ENCODE measurements at regions not wholly inside any gene's neighbourhood (a gene's known extent, or its start where the extent isn't known, plus 50 kb on each side); places are given as distances from the start of the nearest gene placed in this dataset.
"Not testable (repeated sequence)": the region's sequence is repeated elsewhere in the genome, so short reads cannot be mapped to it uniquely, and the experiment has no call there.

GRCh38 chr1:228611707-228612106 lies 123.6 kb upstream of the RHOU start:
- CTCF ChIA-PET; H3K27me3 Mint-ChIP-seq (ENCODE audit: insufficient read depth, unreplicated experiment); DNase-seq; H3K4me3 Mint-ChIP-seq (ENCODE audit: unreplicated experiment); intact Hi-C loops (cut with micrococcal nuclease; ENCODE audit: unreplicated experiment); H3K4me3 ChIP-seq (ENCODE audit: low read depth, low read length); H3K27me3 ChIP-seq (replicated peaks; ENCODE audit: control insufficient read depth, insufficient read depth, low read length); POLR2A ChIA-PET; H3K4me1 Mint-ChIP-seq (ENCODE audit: low read depth, unreplicated experiment); H3K4me1 ChIP-seq; H3K27ac Mint-ChIP-seq (ENCODE audit: unreplicated experiment); H3K36me3 ChIP-seq (ENCODE audit: control insufficient read depth, insufficient read depth, low read length); H3K9me3 ChIP-seq; H3K9me3 Mint-ChIP-seq (ENCODE audit: unreplicated experiment); BruUV-seq (replicated peaks); H3K36me3 Mint-ChIP-seq (ENCODE audit: insufficient read depth, unreplicated experiment): not testable (repeated sequence)

DNA sequence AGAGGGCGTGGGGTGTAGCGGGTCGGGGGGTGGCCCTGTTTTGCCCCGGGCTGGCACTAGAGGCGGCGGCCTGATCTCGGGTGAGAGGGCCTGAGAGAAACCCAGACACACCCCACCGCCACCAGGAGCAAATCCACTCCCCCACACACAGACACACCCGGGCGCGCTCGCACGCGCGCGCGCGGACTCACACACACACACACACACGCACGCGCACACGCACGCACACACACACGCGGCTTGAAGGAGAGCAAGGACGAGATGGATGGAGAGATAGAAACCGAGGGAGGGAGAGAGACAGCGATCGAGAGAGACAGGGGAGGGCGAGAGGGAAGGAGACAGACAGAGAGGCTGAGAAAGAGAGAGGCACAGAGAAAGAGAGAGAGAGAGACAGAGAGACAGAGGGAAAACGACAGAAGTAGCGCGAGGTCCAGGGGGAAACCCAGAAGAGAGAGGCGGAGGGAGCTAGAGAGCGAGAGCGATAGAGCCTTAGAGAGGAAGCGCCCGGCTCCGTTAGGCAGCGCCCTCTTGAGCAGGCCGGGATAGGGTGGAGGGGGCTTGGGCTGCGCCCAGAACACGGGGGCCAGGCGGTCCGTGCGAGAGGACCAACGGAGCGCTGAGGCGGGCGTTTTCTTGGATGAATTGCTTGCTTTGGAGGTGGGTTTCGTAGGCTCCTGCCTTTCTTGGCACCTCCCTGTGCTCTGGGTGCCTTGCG lies 113.1 kb upstream of the RHOU start:
- CTCF ChIA-PET, result not testable (repeated sequence)

GRCh38 chr1:228626481-228626880 lies 108.8 kb upstream of the RHOU start:
- H3K9me3 ChIP-seq; BruUV-seq (replicated peaks); H3K36me3 Mint-ChIP-seq (ENCODE audit: insufficient read depth, unreplicated experiment); H3K9me3 Mint-ChIP-seq (ENCODE audit: unreplicated experiment); H3K4me3 Mint-ChIP-seq (ENCODE audit: unreplicated experiment); H3K27me3 ChIP-seq (replicated peaks; ENCODE audit: control insufficient read depth, insufficient read depth, low read length); intact Hi-C loops (cut with micrococcal nuclease; ENCODE audit: unreplicated experiment); POLR2A ChIA-PET; DNase-seq; H3K4me3 ChIP-seq (ENCODE audit: low read depth, low read length); CTCF ChIA-PET; H3K4me1 Mint-ChIP-seq (ENCODE audit: low read depth, unreplicated experiment); H3K36me3 ChIP-seq (ENCODE audit: control insufficient read depth, insufficient read depth, low read length); H3K4me1 ChIP-seq; H3K27me3 Mint-ChIP-seq (ENCODE audit: insufficient read depth, unreplicated experiment); H3K27ac Mint-ChIP-seq (ENCODE audit: unreplicated experiment): not testable (repeated sequence)

More for the DNA sequence above, 113.1 kb upstream of the RHOU start:
- H3K36me3 Mint-ChIP-seq (ENCODE audit: insufficient read depth, unreplicated experiment); DNase-seq; H3K4me3 ChIP-seq (ENCODE audit: low read depth, low read length); H3K36me3 ChIP-seq (ENCODE audit: control insufficient read depth, insufficient read depth, low read length); POLR2A ChIA-PET; H3K4me1 ChIP-seq; H3K27ac Mint-ChIP-seq (ENCODE audit: unreplicated experiment); H3K4me1 Mint-ChIP-seq (ENCODE audit: low read depth, unreplicated experiment); intact Hi-C loops (cut with micrococcal nuclease; ENCODE audit: unreplicated experiment); H3K9me3 Mint-ChIP-seq (ENCODE audit: unreplicated experiment); BruUV-seq (replicated peaks); H3K27me3 Mint-ChIP-seq (ENCODE audit: insufficient read depth, unreplicated experiment); H3K9me3 ChIP-seq; H3K27me3 ChIP-seq (replicated peaks; ENCODE audit: control insufficient read depth, insufficient read depth, low read length): not testable (repeated sequence)
- H3K4me3 Mint-ChIP-seq (ENCODE audit: unreplicated experiment), result peak overlapping the region; percentile 79

DNA sequence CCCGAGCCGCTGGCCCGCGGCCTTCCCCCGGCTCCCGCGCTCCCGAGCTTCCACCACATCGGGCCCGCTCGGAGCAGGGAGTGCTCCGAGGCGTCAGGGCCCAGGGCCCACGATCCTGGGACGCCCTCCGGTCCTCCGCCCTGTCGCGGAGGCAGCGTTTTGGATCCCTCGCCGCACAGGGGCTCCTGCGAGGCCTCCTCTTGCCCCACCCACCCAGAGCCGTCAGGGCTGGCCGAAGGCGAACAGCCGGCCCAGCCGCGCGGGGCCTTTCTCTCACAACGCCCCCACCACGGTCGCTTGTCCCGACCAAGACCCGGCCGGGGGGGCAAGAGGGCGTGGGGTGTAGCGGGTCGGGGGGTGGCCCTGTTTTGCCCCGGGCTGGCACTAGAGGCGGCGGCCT lies 102.4 kb upstream of the RHOU start:
- H3K9me3 Mint-ChIP-seq (ENCODE audit: unreplicated experiment); H3K27ac Mint-ChIP-seq (ENCODE audit: unreplicated experiment); H3K9me3 ChIP-seq; H3K4me1 ChIP-seq; H3K27me3 Mint-ChIP-seq (ENCODE audit: insufficient read depth, unreplicated experiment); BruUV-seq (replicated peaks); H3K36me3 Mint-ChIP-seq (ENCODE audit: insufficient read depth, unreplicated experiment); CTCF ChIA-PET; H3K4me3 Mint-ChIP-seq (ENCODE audit: unreplicated experiment); POLR2A ChIA-PET; H3K27me3 ChIP-seq (replicated peaks; ENCODE audit: control insufficient read depth, insufficient read depth, low read length); intact Hi-C loops (cut with micrococcal nuclease; ENCODE audit: unreplicated experiment); H3K4me1 Mint-ChIP-seq (ENCODE audit: low read depth, unreplicated experiment); H3K36me3 ChIP-seq (ENCODE audit: control insufficient read depth, insufficient read depth, low read length): not testable (repeated sequence)
- peak; percentile 38 to 48 for DNase-seq
- H3K4me3 ChIP-seq (ENCODE audit: low read depth, low read length), result peak overlapping the region; percentile 22; the same call in 1 of the 2 replicates

GRCh38 chr1:228635304-228635703 lies 100.0 kb upstream of the RHOU start:
- BruUV-seq (replicated peaks); H3K36me3 ChIP-seq (ENCODE audit: control insufficient read depth, insufficient read depth, low read length); H3K9me3 Mint-ChIP-seq (ENCODE audit: unreplicated experiment); H3K36me3 Mint-ChIP-seq (ENCODE audit: insufficient read depth, unreplicated experiment); H3K4me1 ChIP-seq; CTCF ChIA-PET; H3K9me3 ChIP-seq; intact Hi-C loops (cut with micrococcal nuclease; ENCODE audit: unreplicated experiment); POLR2A ChIA-PET; H3K4me3 Mint-ChIP-seq (ENCODE audit: unreplicated experiment); H3K27ac Mint-ChIP-seq (ENCODE audit: unreplicated experiment); H3K27me3 Mint-ChIP-seq (ENCODE audit: insufficient read depth, unreplicated experiment); H3K4me1 Mint-ChIP-seq (ENCODE audit: low read depth, unreplicated experiment); H3K27me3 ChIP-seq (replicated peaks; ENCODE audit: control insufficient read depth, insufficient read depth, low read length): not testable (repeated sequence)
- DNase-seq, result peak; percentile 54 to 77
- peak overlapping the region; percentile 31 for H3K4me3 ChIP-seq (ENCODE audit: low read depth, low read length)

GRCh38 chr1:228637529-228637928 lies 97.8 kb upstream of the RHOU start:
- H3K27me3 Mint-ChIP-seq (ENCODE audit: insufficient read depth, unreplicated experiment); BruUV-seq (replicated peaks); H3K27ac Mint-ChIP-seq (ENCODE audit: unreplicated experiment); H3K27me3 ChIP-seq (replicated peaks; ENCODE audit: control insufficient read depth, insufficient read depth, low read length); H3K4me1 Mint-ChIP-seq (ENCODE audit: low read depth, unreplicated experiment); H3K9me3 Mint-ChIP-seq (ENCODE audit: unreplicated experiment); H3K36me3 ChIP-seq (ENCODE audit: control insufficient read depth, insufficient read depth, low read length); H3K9me3 ChIP-seq; H3K4me3 Mint-ChIP-seq (ENCODE audit: unreplicated experiment); CTCF ChIA-PET; POLR2A ChIA-PET; intact Hi-C loops (cut with micrococcal nuclease; ENCODE audit: unreplicated experiment); H3K36me3 Mint-ChIP-seq (ENCODE audit: insufficient read depth, unreplicated experiment); H3K4me1 ChIP-seq: not testable (repeated sequence)
- peak; percentile 6 to 40 for DNase-seq
- peak overlapping the region; percentile 24 for H3K4me3 ChIP-seq (ENCODE audit: low read depth, low read length)

All from Caco-2 (cell line).